Thyroid gland (tissue), 4 donors: ENCODE measurements at regions not wholly inside any gene's neighbourhood (a gene's known extent, or its start where the extent isn't known, plus 50 kb on each side); places are given as distances from the start of the nearest gene placed in this dataset.
"Not testable (repeated sequence)": the region's sequence is repeated elsewhere in the genome, so short reads cannot be mapped to it uniquely, and the experiment has no call there.

Source experiments
- CTCF ChIP-seq, 6 experiments: fragments of 200-600 bp in 3 of 6; fragments of 450-650 bp in 3 of 6; sonication (generic) in 3 of 6; IDR thresholded peaks; one replicate each; pipeline ENCODE4 v1.5.1; 2016 to 2019; ENCODE audit warnings: antibody characterized with exemption in 6 of 6, mild to moderate bottlenecking in 2 of 6, inconsistent platforms in 1 of 6, moderate library complexity in 1 of 6
- POLR2A ChIP-seq, 2 donors: fragments of 450-650 bp; IDR thresholded peaks; one replicate each; pipeline ENCODE4 v1.6.1; 2017; ENCODE audit warnings: antibody characterized with exemption in 2 of 2, mild to moderate bottlenecking in 2 of 2, moderate library complexity in 1 of 2

DNA sequence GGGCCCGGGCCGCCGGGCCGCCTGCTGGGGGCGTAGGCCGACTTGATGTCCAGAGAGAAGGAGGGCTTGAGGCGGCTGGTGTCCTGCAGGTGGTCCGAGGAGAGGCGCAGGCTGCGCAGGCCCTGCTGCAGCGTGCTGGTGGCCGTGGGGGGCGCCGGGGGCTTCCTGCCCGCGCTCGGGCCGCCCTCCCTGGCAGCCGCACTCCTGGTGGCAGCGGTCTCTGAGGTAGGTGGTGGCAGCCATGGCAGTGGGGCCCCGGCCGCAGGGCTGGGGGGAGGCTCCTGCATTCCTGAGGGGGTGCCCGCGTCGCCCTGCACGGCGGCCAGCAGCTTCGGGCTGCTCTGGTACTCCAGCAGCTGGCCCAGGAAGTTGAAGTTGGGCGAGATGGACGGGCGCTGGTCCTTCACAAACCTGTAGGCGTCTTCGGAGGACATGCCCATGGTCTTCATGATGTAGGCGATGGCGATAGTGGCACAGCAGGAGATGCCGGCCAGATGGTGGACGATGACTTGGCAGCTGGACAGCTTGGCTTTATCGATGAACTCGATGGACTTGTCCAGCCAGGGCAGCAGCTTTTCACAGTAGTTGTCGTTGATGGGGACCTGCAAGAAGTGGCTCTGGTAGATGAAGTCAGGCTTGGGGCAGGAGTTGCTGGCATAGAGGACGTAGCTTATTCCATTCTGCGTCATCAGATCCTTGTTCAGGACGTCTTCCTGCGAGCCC lies 136.1 kb upstream of the PTPN20 start:
- not testable (repeated sequence) for TF ChIP-seq CTCF, POLR2A (IDR thresholded peaks at IDR 0.05)
